ENCODE measurements at regions not wholly inside any gene's neighbourhood (a gene's known extent, or its start where the extent isn't known, plus 50 kb on each side); places are given as distances from the start of the nearest gene placed in this dataset.

- TF ChIP-seq CTCF (IDR thresholded peaks at IDR 0.05; ENCODE audit: insufficient read depth, low read length, poor library complexity, severe bottlenecking) (no peak), EZH2phosphoT487 (conservative IDR thresholded peaks at IDR 0.05; ENCODE audit: low read length) (no peak)
Measured at GRCh38 chr12:90706036-90706435, 248.9 kb downstream of the CCER1 start.
